ENCODE measurements at regions not wholly inside any gene's neighbourhood (a gene's known extent, or its start where the extent isn't known, plus 50 kb on each side); places are given as distances from the start of the nearest gene placed in this dataset.

DNA sequence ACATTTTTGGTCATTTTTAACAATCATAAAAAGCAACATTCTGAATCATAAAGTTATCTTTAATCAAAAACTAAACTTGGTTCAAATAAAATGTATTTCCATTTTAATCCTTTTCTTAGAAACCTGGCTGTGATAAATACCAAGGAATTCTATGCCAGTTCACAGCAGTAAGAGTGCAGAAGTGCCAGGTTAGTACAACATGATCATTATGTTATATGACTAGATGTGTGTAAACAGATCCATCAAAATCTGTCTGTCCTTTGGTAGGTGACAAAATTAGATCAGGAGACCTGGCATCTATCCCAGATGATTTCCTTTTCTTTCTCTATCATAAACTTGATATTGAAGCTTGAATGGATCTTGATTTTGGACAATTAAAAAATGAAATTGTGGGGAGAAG lies 200.6 kb upstream of the STXBP6 start:
- TF ChIP-seq, protein P1, sequence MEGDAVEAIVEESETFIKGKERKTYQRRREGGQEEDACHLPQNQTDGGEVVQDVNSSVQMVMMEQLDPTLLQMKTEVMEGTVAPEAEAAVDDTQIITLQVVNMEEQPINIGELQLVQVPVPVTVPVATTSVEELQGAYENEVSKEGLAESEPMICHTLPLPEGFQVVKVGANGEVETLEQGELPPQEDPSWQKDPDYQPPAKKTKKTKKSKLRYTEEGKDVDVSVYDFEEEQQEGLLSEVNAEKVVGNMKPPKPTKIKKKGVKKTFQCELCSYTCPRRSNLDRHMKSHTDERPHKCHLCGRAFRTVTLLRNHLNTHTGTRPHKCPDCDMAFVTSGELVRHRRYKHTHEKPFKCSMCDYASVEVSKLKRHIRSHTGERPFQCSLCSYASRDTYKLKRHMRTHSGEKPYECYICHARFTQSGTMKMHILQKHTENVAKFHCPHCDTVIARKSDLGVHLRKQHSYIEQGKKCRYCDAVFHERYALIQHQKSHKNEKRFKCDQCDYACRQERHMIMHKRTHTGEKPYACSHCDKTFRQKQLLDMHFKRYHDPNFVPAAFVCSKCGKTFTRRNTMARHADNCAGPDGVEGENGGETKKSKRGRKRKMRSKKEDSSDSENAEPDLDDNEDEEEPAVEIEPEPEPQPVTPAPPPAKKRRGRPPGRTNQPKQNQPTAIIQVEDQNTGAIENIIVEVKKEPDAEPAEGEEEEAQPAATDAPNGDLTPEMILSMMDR (IDR thresholded peaks at IDR 0.05) = no peak
- TF ChIP-seq POLR2A (IDR thresholded peaks at IDR 0.05) = no peak
